ENCODE measurements at regions not wholly inside any gene's neighbourhood (a gene's known extent, or its start where the extent isn't known, plus 50 kb on each side); places are given as distances from the start of the nearest gene placed in this dataset.

DNA sequence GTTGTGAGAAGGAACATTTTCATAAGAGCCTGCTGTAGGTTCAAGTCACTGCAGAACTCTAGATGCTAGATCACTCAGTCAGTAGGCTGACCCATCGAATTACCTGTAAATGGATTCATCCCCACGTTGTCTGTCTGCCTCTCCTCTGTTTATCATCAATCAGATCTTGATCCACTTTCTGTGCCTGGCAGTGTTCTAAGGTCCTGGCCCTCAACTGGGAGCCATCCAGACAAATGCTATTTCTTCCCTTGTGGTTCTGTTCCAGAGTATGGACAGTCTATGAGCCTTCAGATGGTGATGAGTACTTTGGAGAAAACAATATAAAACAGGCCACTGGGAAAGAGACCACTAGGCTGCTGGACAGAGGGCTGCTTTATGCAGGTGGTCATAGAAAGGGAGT is 699.4 kb upstream of the TMEM132C start:
- TF ChIP-seq POLR2A (IDR thresholded peaks at IDR 0.05) (no peak), CTCF (IDR thresholded peaks at IDR 0.05 in 4 of 5, conservative IDR thresholded peaks at IDR 0.05 in 1 of 5) (no peak)

All from gastrocnemius medialis (tissue), 4 donors.